Hepatocyte (in vitro differentiated cells): ENCODE measurements at regions not wholly inside any gene's neighbourhood (a gene's known extent, or its start where the extent isn't known, plus 50 kb on each side); places are given as distances from the start of the nearest gene placed in this dataset.

Source experiments
- EZH2phosphoT487 ChIP-seq: fragments of 200-600 bp; sonication (generic); IDR thresholded peaks from one replicate; pipeline ENCODE4 v1.6.1; 2018; ENCODE audit warnings: antibody characterized with exemption, mild to moderate bottlenecking, low read depth, moderate library complexity; ENCODE audit not compliant: unreplicated experiment, severe bottlenecking
- TF ChIP-seq, protein P1 (sequence below): fragments of 200-600 bp; sonication (generic); IDR thresholded peaks from 2 replicates; pipeline ENCODE4 v1.5.1; 2016; ENCODE audit warnings: antibody characterized with exemption, mild to moderate bottlenecking; ENCODE audit not compliant: poor library complexity

DNA sequence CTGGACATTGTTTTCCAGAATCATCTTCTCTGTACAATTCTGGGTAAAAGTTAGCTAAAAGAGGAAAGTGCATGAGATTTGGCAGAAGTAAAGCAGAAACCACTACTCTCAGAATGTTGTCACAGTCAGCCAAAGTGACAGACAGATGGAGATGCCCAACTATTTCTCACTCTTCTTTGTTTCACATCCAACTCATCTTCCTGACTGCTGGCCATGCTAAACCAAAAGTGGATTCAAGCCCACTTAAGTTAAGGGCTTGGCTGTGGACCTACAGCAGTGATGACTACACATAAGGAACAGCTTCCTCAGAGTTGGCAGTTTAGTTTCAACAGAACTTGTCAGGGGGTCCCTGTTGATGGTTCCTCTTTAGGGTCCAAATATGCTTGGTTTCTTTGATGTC is 730.2 kb downstream of the LRRIQ3 start:
- TF ChIP-seq, protein P1, sequence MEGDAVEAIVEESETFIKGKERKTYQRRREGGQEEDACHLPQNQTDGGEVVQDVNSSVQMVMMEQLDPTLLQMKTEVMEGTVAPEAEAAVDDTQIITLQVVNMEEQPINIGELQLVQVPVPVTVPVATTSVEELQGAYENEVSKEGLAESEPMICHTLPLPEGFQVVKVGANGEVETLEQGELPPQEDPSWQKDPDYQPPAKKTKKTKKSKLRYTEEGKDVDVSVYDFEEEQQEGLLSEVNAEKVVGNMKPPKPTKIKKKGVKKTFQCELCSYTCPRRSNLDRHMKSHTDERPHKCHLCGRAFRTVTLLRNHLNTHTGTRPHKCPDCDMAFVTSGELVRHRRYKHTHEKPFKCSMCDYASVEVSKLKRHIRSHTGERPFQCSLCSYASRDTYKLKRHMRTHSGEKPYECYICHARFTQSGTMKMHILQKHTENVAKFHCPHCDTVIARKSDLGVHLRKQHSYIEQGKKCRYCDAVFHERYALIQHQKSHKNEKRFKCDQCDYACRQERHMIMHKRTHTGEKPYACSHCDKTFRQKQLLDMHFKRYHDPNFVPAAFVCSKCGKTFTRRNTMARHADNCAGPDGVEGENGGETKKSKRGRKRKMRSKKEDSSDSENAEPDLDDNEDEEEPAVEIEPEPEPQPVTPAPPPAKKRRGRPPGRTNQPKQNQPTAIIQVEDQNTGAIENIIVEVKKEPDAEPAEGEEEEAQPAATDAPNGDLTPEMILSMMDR: no peak
- TF ChIP-seq EZH2phosphoT487: no peak
